COLO668 (cell line): ENCODE measurements at regions not wholly inside any gene's neighbourhood (a gene's known extent, or its start where the extent isn't known, plus 50 kb on each side); places are given as distances from the start of the nearest gene placed in this dataset.
"Not testable (repeated sequence)": the region's sequence is repeated elsewhere in the genome, so short reads cannot be mapped to it uniquely, and the experiment has no call there.

Experiments used
- DNase-seq: peaks from one replicate; lab custom pipeline; 2025; ENCODE audit not compliant: unreplicated experiment; lab: John Stamatoyannopoulos, UW

DNA sequence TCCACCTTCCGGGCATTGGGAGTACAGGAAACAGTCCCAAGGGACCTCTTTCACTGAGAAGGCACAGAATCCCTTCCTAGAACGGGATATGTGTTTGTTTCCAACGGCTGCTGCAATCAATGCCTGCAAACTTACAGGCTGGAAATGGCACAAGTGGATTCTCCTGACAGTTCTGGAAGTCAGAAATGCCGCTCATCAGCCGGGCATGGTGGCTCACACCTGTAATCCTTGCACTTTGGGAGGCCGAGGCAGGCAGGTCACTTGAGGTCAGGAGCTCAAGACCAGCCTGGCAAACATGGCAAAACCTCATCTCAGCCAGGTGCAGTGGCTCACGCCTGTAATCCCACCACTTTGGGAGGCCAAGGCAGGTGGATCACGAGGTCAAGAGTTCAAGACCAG, 97.0 kb upstream of the FGF3 start:
- DNase-seq = not testable (repeated sequence)

DNA sequence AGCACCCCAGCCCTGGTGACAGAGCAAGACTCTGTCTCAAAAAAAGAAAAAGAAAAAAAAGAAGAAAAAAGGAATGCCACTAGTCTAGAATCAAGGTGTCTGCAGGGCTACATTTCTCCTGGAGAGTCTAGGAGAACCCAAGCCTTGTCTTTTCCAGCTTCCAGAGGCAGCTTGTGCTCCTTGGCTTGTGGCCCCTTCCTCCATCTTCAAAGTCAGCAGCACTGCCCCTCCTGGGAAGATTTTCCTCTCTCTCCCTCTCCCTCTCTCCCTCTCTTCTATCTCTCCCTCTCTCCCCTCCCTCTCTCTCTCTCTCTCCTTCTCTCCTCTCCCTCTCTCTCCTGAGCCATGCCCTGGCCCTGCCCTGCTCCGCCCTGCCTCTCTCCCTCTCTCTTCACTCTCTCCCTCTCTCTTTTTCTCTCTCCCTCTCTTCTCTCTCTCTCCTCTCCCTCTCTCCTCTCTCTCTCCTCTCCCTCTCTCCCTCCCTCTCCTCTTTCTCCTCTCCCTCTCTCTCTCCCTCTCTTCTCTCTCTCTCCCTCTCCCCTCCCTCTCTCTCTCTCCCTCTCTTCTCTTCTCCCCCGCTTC, 97.7 kb upstream of the FGF3 start:
- DNase-seq = no peak

GRCh38 chr11:69917529-69917928, 98.3 kb upstream of the FGF3 start:
- DNase-seq = no peak

GRCh38 chr11:69918231-69918937, 99.2 kb upstream of the FGF3 start:
- no peak for DNase-seq

DNA sequence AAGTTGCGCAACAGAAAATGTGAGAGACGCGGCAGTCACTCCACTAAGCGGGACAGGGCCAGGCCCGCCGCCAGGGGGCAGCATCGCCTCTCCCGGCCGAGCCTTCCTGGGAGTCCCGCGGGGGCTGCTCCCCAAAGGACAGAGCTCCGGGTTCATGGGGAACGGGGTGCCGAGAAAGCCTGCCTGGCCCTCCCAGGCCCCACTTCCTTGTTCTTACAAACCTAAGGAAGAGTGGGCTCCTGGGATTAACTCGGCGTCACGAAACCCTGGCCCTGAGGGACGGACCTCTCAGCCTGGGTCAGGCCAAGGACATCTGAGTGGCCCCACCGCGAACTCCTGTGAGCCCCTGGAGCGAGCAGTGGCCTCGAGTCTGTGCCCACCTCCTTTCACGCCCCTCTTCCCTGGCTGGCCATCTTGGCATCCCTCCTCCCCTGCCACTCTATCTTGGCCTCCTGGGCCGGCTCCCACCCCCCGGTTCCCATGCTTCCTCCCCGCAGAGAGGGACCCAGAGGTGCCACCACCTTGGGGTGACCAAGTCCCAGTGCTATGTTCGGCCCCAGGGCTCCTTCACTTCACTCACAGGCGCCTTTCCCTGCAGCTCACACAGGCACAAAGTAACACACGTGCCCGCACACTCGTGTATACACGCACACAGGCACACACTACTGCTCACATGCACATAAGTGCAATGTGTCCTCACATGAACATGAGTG, 99.9 kb upstream of the FGF3 start:
- peak; percentile 23 for DNase-seq

- DNase-seq = no peak
Measured at GRCh38 chr11:69919659-69920344, 100.6 kb upstream of the FGF3 start.

GRCh38 chr11:69920345-69921127, 101.3 kb upstream of the FGF3 start:
- no peak for DNase-seq

DNA sequence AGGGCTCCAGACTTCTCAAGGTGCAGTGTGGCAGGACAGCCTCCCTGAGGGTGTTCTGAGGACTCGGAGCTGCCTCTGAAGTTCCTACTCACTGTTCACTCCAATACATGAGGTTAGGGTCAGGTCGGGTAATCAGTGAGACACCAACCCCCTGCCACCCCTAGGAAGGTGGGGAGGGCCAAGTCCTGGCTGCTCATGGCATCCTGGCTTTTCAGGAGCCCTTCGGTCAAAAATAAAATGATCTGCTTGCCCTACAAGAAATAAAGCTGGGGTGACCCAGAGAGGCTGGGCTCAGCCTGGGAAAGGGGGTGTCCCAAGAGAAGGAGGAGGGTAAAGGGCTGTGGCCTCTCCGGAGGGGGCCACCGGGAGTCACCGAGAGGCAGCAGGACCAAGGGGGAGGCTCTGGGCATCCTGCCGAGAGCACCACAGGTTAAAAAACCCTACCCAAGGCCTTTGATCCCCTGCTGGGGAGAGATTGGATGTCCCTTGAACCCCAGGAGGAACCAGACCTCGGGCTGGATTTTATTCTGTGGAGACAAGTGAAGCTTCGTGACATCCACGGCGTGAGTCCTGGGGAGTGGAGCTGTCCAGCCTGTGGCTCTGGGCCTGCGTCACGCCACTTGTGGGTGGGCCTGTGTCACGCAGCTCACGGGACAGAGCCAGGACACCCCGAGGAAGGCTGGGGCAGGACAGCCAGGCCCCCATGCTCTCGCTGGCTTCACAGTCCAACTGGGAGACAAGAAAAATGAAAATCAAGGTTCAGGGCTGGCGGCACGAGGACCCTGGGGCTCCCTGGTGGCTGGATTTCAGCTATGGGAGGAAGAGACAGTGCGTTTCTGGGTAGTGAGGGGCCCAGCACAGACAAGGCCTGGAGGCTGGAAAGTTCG, 102.2 kb upstream of the FGF3 start:
- DNase-seq = no peak

GRCh38 chr11:69922015-69922595, 102.9 kb upstream of the FGF3 start:
- no peak for DNase-seq

- no peak for DNase-seq
Measured at GRCh38 chr11:69922596-69923111, 103.4 kb upstream of the FGF3 start.

- no peak for DNase-seq
Measured at GRCh38 chr11:69923196-69923595, 104.0 kb upstream of the FGF3 start.

DNA sequence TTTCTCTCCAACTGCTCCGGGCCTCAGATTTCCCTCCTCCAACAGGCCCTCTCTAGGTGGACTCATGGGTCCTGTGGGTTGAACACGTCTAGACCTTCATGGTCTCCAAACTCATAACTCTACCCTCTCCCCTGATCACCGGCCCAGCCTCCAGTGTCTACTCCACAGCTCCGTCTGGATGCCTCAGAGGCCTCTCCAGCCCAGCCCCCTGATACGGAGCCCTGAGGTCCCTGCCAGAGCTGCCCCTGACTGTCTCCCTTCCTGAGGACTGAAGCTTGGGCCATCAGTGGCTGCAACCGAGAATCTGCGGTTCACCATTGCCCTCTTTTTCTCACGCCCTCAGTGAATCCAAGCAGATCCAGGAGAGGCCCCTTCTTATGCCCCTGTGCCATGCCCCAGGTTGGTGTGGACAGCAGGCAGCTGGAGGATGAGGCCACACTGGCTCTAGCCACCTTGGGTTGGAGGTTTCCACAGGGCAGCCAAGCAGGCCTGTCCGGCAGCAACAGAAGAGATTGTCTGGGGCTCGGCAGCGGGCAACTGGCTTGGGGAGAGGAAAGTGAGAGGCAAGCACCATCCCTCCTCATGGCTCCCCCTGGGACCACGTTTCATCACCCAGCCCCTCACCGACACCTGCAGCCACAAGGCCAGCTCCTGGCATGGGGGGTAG, 104.6 kb upstream of the FGF3 start:
- DNase-seq = no peak

- no peak for DNase-seq
Measured at GRCh38 chr11:69924308-69925161, 105.3 kb upstream of the FGF3 start.

GRCh38 chr11:69925366-69926196, 106.4 kb upstream of the FGF3 start:
- DNase-seq = no peak

GRCh38 chr11:69926376-69927050, 107.3 kb upstream of the FGF3 start:
- DNase-seq = no peak

DNA sequence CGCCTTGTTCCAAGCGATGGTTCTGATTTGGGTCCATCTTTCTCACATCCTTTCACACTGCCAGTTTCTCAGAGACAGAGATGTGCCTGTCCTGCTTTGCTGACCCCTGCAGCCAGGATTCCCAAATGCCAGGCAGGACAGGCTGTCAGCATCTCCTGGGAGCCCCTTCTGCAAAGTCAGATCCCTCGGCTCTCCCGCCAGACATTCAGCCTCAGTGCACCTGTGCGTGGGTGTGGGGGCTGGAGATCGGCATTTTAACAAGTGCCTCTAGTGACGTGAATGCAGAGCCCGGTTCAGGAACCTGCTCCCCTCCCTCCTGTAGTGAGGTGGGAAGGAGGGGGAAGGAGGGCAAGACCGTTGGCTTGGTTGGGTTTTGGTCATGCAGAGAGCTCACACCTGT, 108.9 kb upstream of the FGF3 start:
- no peak for DNase-seq

GRCh38 chr11:69928975-69929374, 109.8 kb upstream of the FGF3 start:
- DNase-seq = no peak
